GM23338 (cell line): ENCODE measurements at regions not wholly inside any gene's neighbourhood (a gene's known extent, or its start where the extent isn't known, plus 50 kb on each side); places are given as distances from the start of the nearest gene placed in this dataset.
A peak's percentile ranks its signal among the peaks of the same experiment; 100 is the strongest.

ENCODE experiments used
- ATAC-seq: fragments of 200-7000 bp; cut with Tn5 transposase; 3 replicates; pipeline ENCODE4 v1.9.1; 2020
- DNase-seq: peaks from one replicate; pipeline ENCODE4 v3.0.0-alpha.2; 2015; ENCODE audit warnings: low spot score
- H2AFZ ChIP-seq: fragments of 200-600 bp; sonication (generic); 2 replicates; pipeline ENCODE4 v1.8.0; 2016; ENCODE audit warnings: antibody characterized with exemption, mild to moderate bottlenecking, moderate library complexity
- H3F3A ChIP-seq: fragments of 200-600 bp; sonication (generic); replicated peaks from 2 replicates; pipeline ENCODE4 v1.8.0; 2017; ENCODE audit warnings: antibody characterized with exemption, mixed run types, low read depth
- H3K27ac ChIP-seq: fragments of 200-600 bp; sonication (generic); 2 replicates; pipeline ENCODE4 v1.6.1; 2016; ENCODE audit warnings: low read depth
- H3K27me3 ChIP-seq: fragments of 200-600 bp; sonication (generic); 2 replicates; pipeline ENCODE4 v1.8.0; 2016; ENCODE audit warnings: mild to moderate bottlenecking, mixed run types, moderate library complexity; ENCODE audit not compliant: insufficient read depth
- H3K36me3 ChIP-seq: fragments of 200-600 bp; sonication (generic); 2 replicates; pipeline ENCODE4 v1.8.0; 2016; ENCODE audit warnings: mild to moderate bottlenecking; ENCODE audit not compliant: insufficient read depth
- H3K4me1 ChIP-seq: fragments of 200-600 bp; sonication (generic); 2 replicates; pipeline ENCODE4 v1.8.0; 2016; ENCODE audit warnings: mild to moderate bottlenecking, moderate library complexity; ENCODE audit not compliant: insufficient read depth
- H3K4me2 ChIP-seq: fragments of 200-600 bp; sonication (generic); 2 replicates; pipeline ENCODE4 v1.7.1; 2017; ENCODE audit warnings: mixed run types
- H3K4me3 ChIP-seq: fragments of 200-600 bp; sonication (generic); 2 replicates; pipeline ENCODE4 v1.6.1; 2016; ENCODE audit warnings: mixed run types
- H3K79me2 ChIP-seq: fragments of 200-600 bp; sonication (generic); replicated peaks from 2 replicates; pipeline ENCODE4 v1.8.0; 2017; ENCODE audit warnings: mild to moderate bottlenecking; ENCODE audit not compliant: insufficient read depth
- H3K9me2 ChIP-seq: fragments of 200-600 bp; sonication (generic); 2 replicates; pipeline ENCODE4 v1.8.0; 2017; ENCODE audit not compliant: insufficient read depth
- H4K20me1 ChIP-seq: fragments of 200-600 bp; sonication (generic); replicated peaks from 2 replicates; pipeline ENCODE4 v1.8.0; 2017; ENCODE audit warnings: mild to moderate bottlenecking; ENCODE audit not compliant: insufficient read depth
- H3K27ac Mint-ChIP-seq: 2 replicates; pipeline ENCODE4 v1.8.0; 2020; ENCODE audit warnings: inconsistent platforms, mild to moderate bottlenecking, moderate library complexity, mixed read lengths
- H3K27me3 Mint-ChIP-seq: 3 replicates; pipeline ENCODE4 v1.8.0; 2022; ENCODE audit warnings: low read depth, mild to moderate bottlenecking, moderate library complexity, mixed read lengths, inconsistent platforms; ENCODE audit not compliant: insufficient read depth, poor library complexity
- H3K36me3 Mint-ChIP-seq: 3 replicates; pipeline ENCODE4 v1.8.0; 2021; ENCODE audit warnings: low read depth, mild to moderate bottlenecking, inconsistent platforms, moderate library complexity, mixed read lengths
- H3K4me1 Mint-ChIP-seq: 3 replicates; pipeline ENCODE4 v1.8.0; 2020; ENCODE audit warnings: mild to moderate bottlenecking, inconsistent platforms, mixed read lengths
- H3K4me3 Mint-ChIP-seq: 3 replicates; pipeline ENCODE4 v1.8.0; 2021; ENCODE audit warnings: moderate library complexity, mild to moderate bottlenecking, inconsistent platforms, mixed read lengths
- H3K9me3 Mint-ChIP-seq: 3 replicates; pipeline ENCODE4 v1.8.0; 2020; ENCODE audit warnings: moderate library complexity, mild to moderate bottlenecking, inconsistent platforms, mixed read lengths
- CREB1 ChIP-seq: fragments of 250-450 bp; sonication (Bioruptor Pico); IDR thresholded peaks from 2 replicates; pipeline ENCODE4 v1.5.0; 2020; ENCODE audit warnings: low read depth, mild to moderate bottlenecking, moderate library complexity
- EZH2 ChIP-seq: fragments of 200-600 bp; sonication (generic); IDR thresholded peaks from one replicate; pipeline ENCODE4 v1.8.0; 2017; ENCODE audit warnings: antibody characterized with exemption, mild to moderate bottlenecking, low read depth; ENCODE audit not compliant: unreplicated experiment
- EZH2phosphoT487 ChIP-seq: fragments of 200-600 bp; sonication (generic); IDR thresholded peaks from one replicate; pipeline ENCODE4 v1.8.1; 2018; ENCODE audit warnings: antibody characterized with exemption; ENCODE audit not compliant: unreplicated experiment
- JUNB ChIP-seq: IDR thresholded peaks from one replicate; pipeline ENCODE4 v1.6.1; 2016; ENCODE audit warnings: antibody characterized with exemption; ENCODE audit not compliant: unreplicated experiment
- NANOG ChIP-seq: IDR thresholded peaks from 2 replicates; pipeline ENCODE4 v1.6.1; 2016; ENCODE audit warnings: antibody characterized with exemption, borderline replicate concordance
- POLR2AphosphoS5 ChIP-seq: IDR thresholded peaks from 2 replicates; pipeline ENCODE4 v1.6.1; 2016; ENCODE audit warnings: antibody characterized with exemption, low read depth
- REST ChIP-seq: IDR thresholded peaks from one replicate; pipeline ENCODE4 v1.6.1; 2018; ENCODE audit warnings: antibody characterized with exemption; ENCODE audit not compliant: unreplicated experiment
- STAT1 ChIP-seq: IDR thresholded peaks from one replicate; pipeline ENCODE4 v1.6.1; 2016; ENCODE audit warnings: antibody characterized with exemption; ENCODE audit not compliant: unreplicated experiment
- ZNF114 ChIP-seq: fragments of 250-450 bp; sonication (Bioruptor Pico); IDR thresholded peaks from 2 replicates; pipeline ENCODE4 v1.5.0; 2020; ENCODE audit warnings: mild to moderate bottlenecking, moderate library complexity
- ZNF462 ChIP-seq: fragments of 250-450 bp; sonication (Bioruptor Pico); IDR thresholded peaks from 2 replicates; pipeline ENCODE4 v1.5.0; 2020; ENCODE audit warnings: mild to moderate bottlenecking, moderate library complexity
- TF ChIP-seq, protein P1 (sequence below): IDR thresholded peaks from 2 replicates; pipeline ENCODE4 v1.6.1; 2016; ENCODE audit warnings: antibody characterized with exemption
- TF ChIP-seq, protein P2 (sequence below), 2 experiments: fragments of 200-600 bp in 1 of 2; sonication (generic) in 1 of 2; conservative IDR thresholded peaks; 2 replicates each; pipeline versions ENCODE4 v1.5.1 to v1.6.1; 2016 to 2017; ENCODE audit warnings: antibody characterized with exemption in 2 of 2, low read depth in 2 of 2, mild to moderate bottlenecking in 2 of 2, moderate library complexity in 1 of 2

DNA sequence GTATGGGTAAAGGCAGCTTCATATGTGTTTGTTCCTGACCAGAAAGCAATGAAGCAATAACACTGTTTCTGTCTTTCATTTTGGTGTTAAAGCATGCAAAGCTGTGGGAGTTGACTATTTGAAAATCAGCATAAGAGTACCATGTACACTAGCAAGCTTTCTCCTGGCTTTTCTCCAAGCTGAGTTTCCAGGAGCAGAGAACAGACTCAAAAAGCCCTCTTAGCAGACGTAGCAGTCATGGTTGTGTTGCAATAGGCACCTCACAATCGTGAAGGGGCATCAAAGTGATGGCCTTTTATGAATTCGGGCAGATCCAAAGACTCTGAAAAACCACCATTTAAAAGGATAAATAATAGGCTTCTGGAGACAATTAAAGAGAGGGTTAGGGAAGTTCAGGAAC lies 159.7 kb downstream of the PTGER3 start (continued):
- TF ChIP-seq, protein P1, sequence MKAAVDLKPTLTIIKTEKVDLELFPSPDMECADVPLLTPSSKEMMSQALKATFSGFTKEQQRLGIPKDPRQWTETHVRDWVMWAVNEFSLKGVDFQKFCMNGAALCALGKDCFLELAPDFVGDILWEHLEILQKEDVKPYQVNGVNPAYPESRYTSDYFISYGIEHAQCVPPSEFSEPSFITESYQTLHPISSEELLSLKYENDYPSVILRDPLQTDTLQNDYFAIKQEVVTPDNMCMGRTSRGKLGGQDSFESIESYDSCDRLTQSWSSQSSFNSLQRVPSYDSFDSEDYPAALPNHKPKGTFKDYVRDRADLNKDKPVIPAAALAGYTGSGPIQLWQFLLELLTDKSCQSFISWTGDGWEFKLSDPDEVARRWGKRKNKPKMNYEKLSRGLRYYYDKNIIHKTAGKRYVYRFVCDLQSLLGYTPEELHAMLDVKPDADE = no peak
- no peak for TF ChIP-seq ZNF114 (CRISPR knock-in tag)

DNA sequence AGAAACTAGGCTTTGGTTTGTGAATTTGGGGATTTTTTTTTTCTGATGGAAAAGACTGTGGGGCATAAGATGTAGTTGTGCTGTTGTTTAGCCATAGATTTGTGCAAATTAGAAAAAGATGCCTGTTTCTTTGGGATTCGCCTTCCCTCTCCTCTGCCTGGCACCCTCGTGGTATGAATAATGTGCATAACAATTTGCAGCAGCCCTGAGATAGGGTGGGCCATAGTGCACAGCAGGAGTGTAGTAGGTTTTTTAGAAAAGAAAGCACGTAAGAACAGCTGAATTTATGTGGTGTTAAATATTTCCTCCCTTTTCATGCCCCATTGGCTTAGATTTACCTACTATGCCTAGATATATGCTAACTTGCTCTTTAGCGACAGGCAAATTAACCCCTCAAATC lies 158.9 kb downstream of the PTGER3 start:
- H3K79me2 ChIP-seq = no peaks in the 10 kb centered on the region
- ATAC-seq (peak; percentile 42; the same call in 2 of the 3 replicates), DNase-seq (no peak)
- no peaks in the 10 kb centered on the region for H3K9me3 Mint-ChIP-seq
- H3K4me1 ChIP-seq = peaks cover 9% of the 10 kb centered on the region; the same call in 1 of the 2 replicates
- no peaks in the 10 kb centered on the region for H4K20me1 ChIP-seq
- H3K27me3 Mint-ChIP-seq = no peaks in the 10 kb centered on the region
- peak overlapping the region; percentile 34; the same call in 1 of the 2 replicates for H2AFZ ChIP-seq
- no peaks in the 10 kb centered on the region for H3K36me3 ChIP-seq
- H3K27ac ChIP-seq = no peak overlapping the region
- H3K4me1 Mint-ChIP-seq = peaks cover 15% of the 10 kb centered on the region
- no peaks in the 10 kb centered on the region for H3K36me3 Mint-ChIP-seq
- no peak overlapping the region for H3K4me3 ChIP-seq
- H3K4me2 ChIP-seq = peak overlapping the region; percentile 15
- H3K27me3 ChIP-seq = no peaks in the 10 kb centered on the region
- TF ChIP-seq, protein P2, sequence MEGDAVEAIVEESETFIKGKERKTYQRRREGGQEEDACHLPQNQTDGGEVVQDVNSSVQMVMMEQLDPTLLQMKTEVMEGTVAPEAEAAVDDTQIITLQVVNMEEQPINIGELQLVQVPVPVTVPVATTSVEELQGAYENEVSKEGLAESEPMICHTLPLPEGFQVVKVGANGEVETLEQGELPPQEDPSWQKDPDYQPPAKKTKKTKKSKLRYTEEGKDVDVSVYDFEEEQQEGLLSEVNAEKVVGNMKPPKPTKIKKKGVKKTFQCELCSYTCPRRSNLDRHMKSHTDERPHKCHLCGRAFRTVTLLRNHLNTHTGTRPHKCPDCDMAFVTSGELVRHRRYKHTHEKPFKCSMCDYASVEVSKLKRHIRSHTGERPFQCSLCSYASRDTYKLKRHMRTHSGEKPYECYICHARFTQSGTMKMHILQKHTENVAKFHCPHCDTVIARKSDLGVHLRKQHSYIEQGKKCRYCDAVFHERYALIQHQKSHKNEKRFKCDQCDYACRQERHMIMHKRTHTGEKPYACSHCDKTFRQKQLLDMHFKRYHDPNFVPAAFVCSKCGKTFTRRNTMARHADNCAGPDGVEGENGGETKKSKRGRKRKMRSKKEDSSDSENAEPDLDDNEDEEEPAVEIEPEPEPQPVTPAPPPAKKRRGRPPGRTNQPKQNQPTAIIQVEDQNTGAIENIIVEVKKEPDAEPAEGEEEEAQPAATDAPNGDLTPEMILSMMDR (conservative IDR thresholded peaks at IDR 0.05; ENCODE audit: low read depth in 2 of 2) = no peak
- TF ChIP-seq EZH2 = no peak
- no peak for TF ChIP-seq ZNF114 (CRISPR knock-in tag)
- no peak for TF ChIP-seq NANOG
- TF ChIP-seq, protein P1 = no peak
- no peak for TF ChIP-seq EZH2phosphoT487
- no peak for TF ChIP-seq POLR2AphosphoS5
- TF ChIP-seq REST = no peak
- no peak for TF ChIP-seq JUNB
- no peak for TF ChIP-seq STAT1
- no peak for TF ChIP-seq ZNF462 (CRISPR knock-in tag)
- TF ChIP-seq CREB1 = no peak
- no peaks in the 10 kb centered on the region for H3F3A ChIP-seq
- no peak overlapping the region for H3K4me3 Mint-ChIP-seq
- no peaks in the 10 kb centered on the region for H3K9me2 ChIP-seq
- peak overlapping the region; percentile 86 for H3K27ac Mint-ChIP-seq
